HG02642 (cell line): ENCODE measurements at regions not wholly inside any gene's neighbourhood (a gene's known extent, or its start where the extent isn't known, plus 50 kb on each side); places are given as distances from the start of the nearest gene placed in this dataset.

Source experiments
- ATAC-seq: cut with Tn5 transposase; IDR thresholded peaks from one replicate; pipeline ENCODE4 v1.9.1; 2021; ENCODE audit warnings: mild to moderate bottlenecking; ENCODE audit not compliant: unreplicated experiment, poor library complexity

- ATAC-seq = no peak
Measured at GRCh38 chr3:176934698-176935097, 262.6 kb downstream of the TBL1XR1 start.

GRCh38 chr3:176933704-176934103, 263.6 kb downstream of the TBL1XR1 start:
- ATAC-seq = no peak

GRCh38 chr3:176932433-176932832, 264.8 kb downstream of the TBL1XR1 start:
- no peak for ATAC-seq

GRCh38 chr3:176931991-176932390, 265.3 kb downstream of the TBL1XR1 start:
- ATAC-seq = no peak

GRCh38 chr3:176930942-176931341, 266.3 kb downstream of the TBL1XR1 start:
- ATAC-seq = no peak

GRCh38 chr3:176928582-176928931, 268.7 kb downstream of the TBL1XR1 start:
- ATAC-seq = no peak

GRCh38 chr3:176927706-176928581, 269.3 kb downstream of the TBL1XR1 start:
- ATAC-seq = no peak

- ATAC-seq = no peak
Measured at GRCh38 chr3:176927280-176927679, 270.0 kb downstream of the TBL1XR1 start.

- ATAC-seq = no peak
Measured at GRCh38 chr3:176926688-176927087, 270.6 kb downstream of the TBL1XR1 start.

- no peak for ATAC-seq
Measured at GRCh38 chr3:176926034-176926433, 271.2 kb downstream of the TBL1XR1 start.

- no peak for ATAC-seq
Measured at GRCh38 chr3:176920766-176921160, 276.5 kb downstream of the TBL1XR1 start.

GRCh38 chr3:176919836-176920765, 277.2 kb downstream of the TBL1XR1 start:
- no peak for ATAC-seq

GRCh38 chr3:176916777-176917176, 280.5 kb downstream of the TBL1XR1 start:
- ATAC-seq = no peak

GRCh38 chr3:176914764-176915163, 282.5 kb downstream of the TBL1XR1 start:
- ATAC-seq = no peak

GRCh38 chr3:176911579-176911978, 285.7 kb downstream of the TBL1XR1 start:
- ATAC-seq = no peak

- ATAC-seq = no peak
Measured at GRCh38 chr3:176909044-176909443, 288.2 kb downstream of the TBL1XR1 start.

GRCh38 chr3:176906046-176906905, 291.0 kb downstream of the TBL1XR1 start:
- no peak for ATAC-seq

GRCh38 chr3:176905331-176905730, 292.0 kb downstream of the TBL1XR1 start:
- no peak for ATAC-seq

- ATAC-seq = no peak
Measured at GRCh38 chr3:176904506-176904905, 292.8 kb downstream of the TBL1XR1 start.

GRCh38 chr3:176896640-176897039, 300.6 kb downstream of the TBL1XR1 start:
- ATAC-seq = no peak
